ENCODE measurements at regions not wholly inside any gene's neighbourhood (a gene's known extent, or its start where the extent isn't known, plus 50 kb on each side); places are given as distances from the start of the nearest gene placed in this dataset.

DNA sequence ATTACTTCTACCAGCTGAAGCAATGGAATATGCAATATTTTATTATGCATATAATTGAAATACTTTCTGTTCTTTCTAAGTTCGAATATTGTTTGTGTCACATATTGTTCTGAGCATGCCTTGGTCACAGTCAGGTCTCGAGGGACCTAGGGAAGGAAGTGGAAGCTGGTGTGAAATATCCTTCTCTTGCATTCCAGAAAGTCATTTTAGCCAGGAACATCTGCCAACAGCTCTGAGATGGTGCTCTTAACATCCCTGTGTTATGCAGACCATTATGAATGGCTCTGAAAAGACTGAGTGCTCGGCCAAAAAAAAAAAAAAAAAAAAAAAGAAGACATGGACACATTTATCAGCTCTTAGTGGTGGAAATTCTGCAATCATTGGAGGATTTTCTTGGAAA, 132.7 kb upstream of the JAG1 start:
- Mint-ChIP-seq H3K27me3 (ENCODE audit: low read depth) (no peaks in the 10 kb centered on the region), H3K9me3 (peaks cover 11% of the 10 kb centered on the region), H3K4me1 (peaks cover 13% of the 10 kb centered on the region), H3K36me3 (no peaks in the 10 kb centered on the region), H3K27ac (0 out of 2 replicates have a peak overlapping the region, but pooled peaks have one; percentile 20), H3K4me3 (no peak overlapping the region)
- no peak for DNase-seq (ENCODE audit: low spot score)
- CTCF ChIA-PET = interaction anchor here (0.7 to 1.6 kb wide), 3 partner anchors 132 to 911 kb away, joined by 3 to 6 read pairs (median 3); partner anchors contain the start of gene JAG1
- TF ChIP-seq RORB (CRISPR knock-in tag; IDR thresholded peaks at IDR 0.05) (no peak), PRRX2 (CRISPR knock-in tag; IDR thresholded peaks at IDR 0.05) (no peak), NFYB (CRISPR knock-in tag; conservative IDR thresholded peaks at IDR 0.05; ENCODE audit: low read depth) (no peak), FOXJ3 (CRISPR knock-in tag; IDR thresholded peaks at IDR 0.05; ENCODE audit: borderline replicate concordance) (no peak)
- TF ChIP-seq, protein P1, sequence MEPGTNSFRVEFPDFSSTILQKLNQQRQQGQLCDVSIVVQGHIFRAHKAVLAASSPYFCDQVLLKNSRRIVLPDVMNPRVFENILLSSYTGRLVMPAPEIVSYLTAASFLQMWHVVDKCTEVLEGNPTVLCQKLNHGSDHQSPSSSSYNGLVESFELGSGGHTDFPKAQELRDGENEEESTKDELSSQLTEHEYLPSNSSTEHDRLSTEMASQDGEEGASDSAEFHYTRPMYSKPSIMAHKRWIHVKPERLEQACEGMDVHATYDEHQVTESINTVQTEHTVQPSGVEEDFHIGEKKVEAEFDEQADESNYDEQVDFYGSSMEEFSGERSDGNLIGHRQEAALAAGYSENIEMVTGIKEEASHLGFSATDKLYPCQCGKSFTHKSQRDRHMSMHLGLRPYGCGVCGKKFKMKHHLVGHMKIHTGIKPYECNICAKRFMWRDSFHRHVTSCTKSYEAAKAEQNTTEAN (CRISPR knock-in tag; IDR thresholded peaks at IDR 0.05) = no peak
- TF ChIP-seq, protein P2, sequence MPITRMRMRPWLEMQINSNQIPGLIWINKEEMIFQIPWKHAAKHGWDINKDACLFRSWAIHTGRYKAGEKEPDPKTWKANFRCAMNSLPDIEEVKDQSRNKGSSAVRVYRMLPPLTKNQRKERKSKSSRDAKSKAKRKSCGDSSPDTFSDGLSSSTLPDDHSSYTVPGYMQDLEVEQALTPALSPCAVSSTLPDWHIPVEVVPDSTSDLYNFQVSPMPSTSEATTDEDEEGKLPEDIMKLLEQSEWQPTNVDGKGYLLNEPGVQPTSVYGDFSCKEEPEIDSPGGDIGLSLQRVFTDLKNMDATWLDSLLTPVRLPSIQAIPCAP (CRISPR knock-in tag; IDR thresholded peaks at IDR 0.05) = no peak
- POLR2A ChIA-PET = interaction anchor here (0.7 kb wide), 1 partner anchor 22 kb away, joined by 10 read pairs; no protein-coding TSS in a partner anchor
- peak; percentile 20; the same call in 1 of the 2 replicates for ATAC-seq

GRCh38 chr20:10807013-10807412, 133.2 kb upstream of the JAG1 start:
- no peak for DNase-seq (ENCODE audit: low spot score)
- POLR2A ChIA-PET = no interaction called here
- TF ChIP-seq, protein P3, sequence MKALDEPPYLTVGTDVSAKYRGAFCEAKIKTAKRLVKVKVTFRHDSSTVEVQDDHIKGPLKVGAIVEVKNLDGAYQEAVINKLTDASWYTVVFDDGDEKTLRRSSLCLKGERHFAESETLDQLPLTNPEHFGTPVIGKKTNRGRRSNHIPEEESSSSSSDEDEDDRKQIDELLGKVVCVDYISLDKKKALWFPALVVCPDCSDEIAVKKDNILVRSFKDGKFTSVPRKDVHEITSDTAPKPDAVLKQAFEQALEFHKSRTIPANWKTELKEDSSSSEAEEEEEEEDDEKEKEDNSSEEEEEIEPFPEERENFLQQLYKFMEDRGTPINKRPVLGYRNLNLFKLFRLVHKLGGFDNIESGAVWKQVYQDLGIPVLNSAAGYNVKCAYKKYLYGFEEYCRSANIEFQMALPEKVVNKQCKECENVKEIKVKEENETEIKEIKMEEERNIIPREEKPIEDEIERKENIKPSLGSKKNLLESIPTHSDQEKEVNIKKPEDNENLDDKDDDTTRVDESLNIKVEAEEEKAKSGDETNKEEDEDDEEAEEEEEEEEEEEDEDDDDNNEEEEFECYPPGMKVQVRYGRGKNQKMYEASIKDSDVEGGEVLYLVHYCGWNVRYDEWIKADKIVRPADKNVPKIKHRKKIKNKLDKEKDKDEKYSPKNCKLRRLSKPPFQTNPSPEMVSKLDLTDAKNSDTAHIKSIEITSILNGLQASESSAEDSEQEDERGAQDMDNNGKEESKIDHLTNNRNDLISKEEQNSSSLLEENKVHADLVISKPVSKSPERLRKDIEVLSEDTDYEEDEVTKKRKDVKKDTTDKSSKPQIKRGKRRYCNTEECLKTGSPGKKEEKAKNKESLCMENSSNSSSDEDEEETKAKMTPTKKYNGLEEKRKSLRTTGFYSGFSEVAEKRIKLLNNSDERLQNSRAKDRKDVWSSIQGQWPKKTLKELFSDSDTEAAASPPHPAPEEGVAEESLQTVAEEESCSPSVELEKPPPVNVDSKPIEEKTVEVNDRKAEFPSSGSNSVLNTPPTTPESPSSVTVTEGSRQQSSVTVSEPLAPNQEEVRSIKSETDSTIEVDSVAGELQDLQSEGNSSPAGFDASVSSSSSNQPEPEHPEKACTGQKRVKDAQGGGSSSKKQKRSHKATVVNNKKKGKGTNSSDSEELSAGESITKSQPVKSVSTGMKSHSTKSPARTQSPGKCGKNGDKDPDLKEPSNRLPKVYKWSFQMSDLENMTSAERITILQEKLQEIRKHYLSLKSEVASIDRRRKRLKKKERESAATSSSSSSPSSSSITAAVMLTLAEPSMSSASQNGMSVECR (CRISPR knock-in tag; IDR thresholded peaks at IDR 0.05; ENCODE audit: borderline replicate concordance) = no peak
- TF ChIP-seq, protein P4, sequence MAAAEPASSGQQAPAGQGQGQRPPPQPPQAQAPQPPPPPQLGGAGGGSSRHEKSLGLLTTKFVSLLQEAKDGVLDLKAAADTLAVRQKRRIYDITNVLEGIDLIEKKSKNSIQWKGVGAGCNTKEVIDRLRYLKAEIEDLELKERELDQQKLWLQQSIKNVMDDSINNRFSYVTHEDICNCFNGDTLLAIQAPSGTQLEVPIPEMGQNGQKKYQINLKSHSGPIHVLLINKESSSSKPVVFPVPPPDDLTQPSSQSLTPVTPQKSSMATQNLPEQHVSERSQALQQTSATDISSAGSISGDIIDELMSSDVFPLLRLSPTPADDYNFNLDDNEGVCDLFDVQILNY (CRISPR knock-in tag; IDR thresholded peaks at IDR 0.05) = no peak
- TF ChIP-seq HMGA2 (CRISPR knock-in tag; IDR thresholded peaks at IDR 0.05) (no peak), EMX1 (CRISPR knock-in tag; IDR thresholded peaks at IDR 0.05) (no peak), SMAD3 (CRISPR knock-in tag; IDR thresholded peaks at IDR 0.05; ENCODE audit: borderline replicate concordance) (no peak), ZNF263 (CRISPR knock-in tag; IDR thresholded peaks at IDR 0.05; ENCODE audit: low read depth) (no peak), OVOL2 (CRISPR knock-in tag; IDR thresholded peaks at IDR 0.05; ENCODE audit: borderline replicate concordance) (no peak), SMAD4 (CRISPR knock-in tag; IDR thresholded peaks at IDR 0.05) (no peak)
- TF ChIP-seq, protein P2 (CRISPR knock-in tag; IDR thresholded peaks at IDR 0.05) = no peak
- no peaks in the 10 kb centered on the region for H3K36me3 Mint-ChIP-seq
- no peaks in the 10 kb centered on the region for H3K27me3 Mint-ChIP-seq (ENCODE audit: low read depth)
- H3K4me1 Mint-ChIP-seq = peaks cover 13% of the 10 kb centered on the region
- H3K9me3 Mint-ChIP-seq = peaks cover 11% of the 10 kb centered on the region
- no peak overlapping the region for H3K4me3 Mint-ChIP-seq
- CTCF ChIA-PET = interaction anchor here (1.6 kb wide), 1 partner anchor 133 kb away, joined by 6 read pairs; the partner anchor contains the start of gene JAG1
- 0 out of 2 replicates have a peak overlapping the region, but pooled peaks have one; percentile 20 for H3K27ac Mint-ChIP-seq
- peak; percentile 82 for ATAC-seq
